ENCODE measurements at regions not wholly inside any gene's neighbourhood (a gene's known extent, or its start where the extent isn't known, plus 50 kb on each side); places are given as distances from the start of the nearest gene placed in this dataset.
"Not testable (repeated sequence)": the region's sequence is repeated elsewhere in the genome, so short reads cannot be mapped to it uniquely, and the experiment has no call there.

- FAIRE-seq, result no peak
These were observed 421.9 kb upstream of the PRR20A start for GRCh38 chr13:56718791-56719190.

GRCh38 chr13:56720841-56721240 is 419.9 kb upstream of the PRR20A start:
- FAIRE-seq (no peak), DNase-seq (ENCODE audit: insufficient read length, low spot score) (no peak)

More at GRCh38 chr13:56718791-56719190, 421.9 kb upstream of the PRR20A start:
- DNase-seq (ENCODE audit: insufficient read length, low spot score), result no peak

- no peak for FAIRE-seq
These were observed 405.2 kb upstream of the PRR20A start for GRCh38 chr13:56735537-56735942.

GRCh38 chr13:56736966-56737365 is 403.8 kb upstream of the PRR20A start:
- DNase-seq (ENCODE audit: insufficient read length, low spot score) (no peak), FAIRE-seq (no peak)

More at GRCh38 chr13:56735537-56735942, 405.2 kb upstream of the PRR20A start:
- DNase-seq (ENCODE audit: insufficient read length, low spot score), result no peak

GRCh38 chr13:56752636-56753035 is 388.1 kb upstream of the PRR20A start:
- no peak for DNase-seq (ENCODE audit: insufficient read length, low spot score)
- no peak for FAIRE-seq

GRCh38 chr13:56755181-56755935 is 385.4 kb upstream of the PRR20A start:
- no peak for FAIRE-seq
- DNase-seq (ENCODE audit: insufficient read length, low spot score), result no peak

- FAIRE-seq; DNase-seq (ENCODE audit: insufficient read length, low spot score): not testable (repeated sequence)
These were observed 377.4 kb upstream of the PRR20A start for GRCh38 chr13:56763333-56763732.

GRCh38 chr13:56773148-56773547 is 367.6 kb upstream of the PRR20A start:
- DNase-seq (ENCODE audit: insufficient read length, low spot score), result no peak
- FAIRE-seq, result no peak

GRCh38 chr13:56789527-56789926 is 351.2 kb upstream of the PRR20A start:
- FAIRE-seq, result no peak
- no peak for DNase-seq (ENCODE audit: insufficient read length, low spot score)

GRCh38 chr13:56837161-56837560 is 303.6 kb upstream of the PRR20A start:
- DNase-seq (ENCODE audit: insufficient read length, low spot score), result no peak
- FAIRE-seq, result no peak

- DNase-seq (ENCODE audit: insufficient read length, low spot score) (no peak), FAIRE-seq (no peak)
These were observed 289.9 kb upstream of the PRR20A start for GRCh38 chr13:56850852-56851251.

- peak; percentile 5 for DNase-seq (ENCODE audit: insufficient read length, low spot score)
- FAIRE-seq, result no peak
These were observed 279.2 kb upstream of the PRR20A start for GRCh38 chr13:56861476-56861875.

GRCh38 chr13:56864451-56864850 is 276.3 kb upstream of the PRR20A start:
- DNase-seq (ENCODE audit: insufficient read length, low spot score), result peak; percentile 17
- no peak for FAIRE-seq

- FAIRE-seq (no peak), DNase-seq (ENCODE audit: insufficient read length, low spot score) (no peak)
These were observed 275.3 kb upstream of the PRR20A start for GRCh38 chr13:56865416-56865815.

GRCh38 chr13:56869671-56870070 is 271.0 kb upstream of the PRR20A start:
- FAIRE-seq, result no peak

GRCh38 chr13:56886398-56886797 is 254.3 kb upstream of the PRR20A start:
- DNase-seq (ENCODE audit: insufficient read length, low spot score) (no peak), FAIRE-seq (no peak)

More at GRCh38 chr13:56869671-56870070, 271.0 kb upstream of the PRR20A start:
- DNase-seq (ENCODE audit: insufficient read length, low spot score), result no peak

- FAIRE-seq (no peak), DNase-seq (ENCODE audit: insufficient read length, low spot score) (no peak)
These were observed 252.3 kb upstream of the PRR20A start for GRCh38 chr13:56888455-56888854.

- DNase-seq (ENCODE audit: insufficient read length, low spot score) (no peak), FAIRE-seq (no peak)
These were observed 246.9 kb upstream of the PRR20A start for GRCh38 chr13:56893843-56894242.

GRCh38 chr13:56900549-56901279 is 240.0 kb upstream of the PRR20A start:
- FAIRE-seq (no peak), DNase-seq (ENCODE audit: insufficient read length, low spot score) (no peak)

GRCh38 chr13:56902276-56902675 is 238.4 kb upstream of the PRR20A start:
- FAIRE-seq (no peak), DNase-seq (ENCODE audit: insufficient read length, low spot score) (no peak)

GRCh38 chr13:56903710-56904282 is 236.9 kb upstream of the PRR20A start:
- DNase-seq (ENCODE audit: insufficient read length, low spot score) (no peak), FAIRE-seq (no peak)

- no peak for FAIRE-seq
- DNase-seq (ENCODE audit: insufficient read length, low spot score), result no peak
These were observed 233.8 kb upstream of the PRR20A start for GRCh38 chr13:56906909-56907308.
